ENCODE measurements at regions not wholly inside any gene's neighbourhood (a gene's known extent, or its start where the extent isn't known, plus 50 kb on each side); places are given as distances from the start of the nearest gene placed in this dataset.

DNA sequence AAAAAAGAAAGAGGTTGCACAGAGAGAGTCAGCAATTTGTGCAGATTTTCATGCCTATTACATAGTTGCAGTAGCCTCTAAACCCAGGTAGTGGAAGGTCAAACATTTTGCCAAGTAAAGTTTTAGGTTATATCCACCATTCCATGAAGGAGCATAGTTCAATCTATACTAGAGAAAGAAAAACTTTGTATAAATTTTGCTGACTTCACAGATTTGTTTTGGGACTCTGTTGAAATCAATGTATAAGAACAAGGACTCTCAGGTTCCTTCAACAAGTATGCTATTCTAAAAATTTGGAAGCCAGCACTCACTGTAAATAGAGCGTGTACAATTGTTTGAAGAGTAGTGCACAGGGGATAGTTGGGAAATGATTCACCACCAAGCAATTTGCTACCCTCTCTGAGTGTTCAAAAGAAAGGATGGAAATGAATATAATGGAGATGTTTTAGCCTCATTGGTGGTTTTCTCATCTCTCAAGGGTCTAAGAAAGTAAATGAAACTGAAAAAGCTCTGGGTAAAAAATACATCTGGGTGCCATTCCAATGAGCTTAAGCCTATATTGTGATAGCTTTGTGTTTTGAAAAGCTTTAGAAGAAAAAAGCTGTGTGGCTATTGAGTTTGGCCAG is 508.4 kb upstream of the LUZP2 start:
- no peak for TF ChIP-seq POLR2A (IDR thresholded peaks at IDR 0.05; ENCODE audit: low read depth, low read length)
- TF ChIP-seq SPI1 (IDR thresholded peaks at IDR 0.05; ENCODE audit: low read depth, low read length), result no peak
- TF ChIP-seq POLR2AphosphoS5 (IDR thresholded peaks at IDR 0.05; ENCODE audit: low read depth, low read length), result no peak
- TF ChIP-seq TAF1 (IDR thresholded peaks at IDR 0.05; ENCODE audit: low read depth, low read length), result no peak
